Mesendoderm (in vitro differentiated cells): ENCODE measurements at regions not wholly inside any gene's neighbourhood (a gene's known extent, or its start where the extent isn't known, plus 50 kb on each side); places are given as distances from the start of the nearest gene placed in this dataset.
"Not testable (repeated sequence)": the region's sequence is repeated elsewhere in the genome, so short reads cannot be mapped to it uniquely, and the experiment has no call there.

Source experiments
- DNase-seq: peaks from one replicate; pipeline ENCODE4 v3.0.0; 2013
- H2AK5ac ChIP-seq: 2 replicates; pipeline ENCODE4 v1.6.1; 2013; ENCODE audit warnings: low read length, inconsistent platforms
- H2BK120ac ChIP-seq: 2 replicates; pipeline ENCODE4 v1.6.1; 2013; ENCODE audit warnings: low read depth, mild to moderate bottlenecking, low read length, moderate library complexity, mixed read lengths
- H2BK15ac ChIP-seq: replicated peaks from 2 replicates; pipeline ENCODE4 v1.6.1; 2013; ENCODE audit warnings: low read depth, mild to moderate bottlenecking, moderate library complexity
- H2BK5ac ChIP-seq: 2 replicates; pipeline ENCODE4 v1.6.1; 2013; ENCODE audit warnings: low read length, inconsistent platforms
- H3K18ac ChIP-seq: 2 replicates; pipeline ENCODE4 v1.6.1; 2013; ENCODE audit warnings: mild to moderate bottlenecking, low read length, mixed read lengths
- H3K23ac ChIP-seq: one replicate; pipeline ENCODE4 v1.6.1; 2013; ENCODE audit warnings: low read length
- H3K27ac ChIP-seq: 2 replicates; pipeline ENCODE4 v1.5.1; 2013; ENCODE audit warnings: low read depth, mild to moderate bottlenecking, inconsistent platforms, low read length, moderate library complexity
- H3K27me3 ChIP-seq: 2 replicates; pipeline ENCODE4 v1.6.1; 2013; ENCODE audit warnings: low read length, control low read depth, mild to moderate bottlenecking, inconsistent platforms; ENCODE audit not compliant: insufficient read depth, poor library complexity
- H3K36me3 ChIP-seq: 2 replicates; pipeline ENCODE4 v1.6.1; 2013; ENCODE audit warnings: low read length, inconsistent platforms; ENCODE audit not compliant: control insufficient read depth, insufficient read depth
- H3K4ac ChIP-seq: one replicate; pipeline ENCODE4 v1.6.1; 2013; ENCODE audit warnings: low read depth, mild to moderate bottlenecking, low read length, moderate library complexity
- H3K4me1 ChIP-seq: 2 replicates; pipeline ENCODE4 v1.6.1; 2013; ENCODE audit warnings: low read depth, low read length, inconsistent platforms; ENCODE audit not compliant: control insufficient read depth
- H3K4me2 ChIP-seq: 2 replicates; pipeline ENCODE4 v1.6.1; 2013; ENCODE audit warnings: low read length
- H3K4me3 ChIP-seq: 2 replicates; pipeline ENCODE4 v1.5.1; 2013; ENCODE audit warnings: mild to moderate bottlenecking, low read length
- H3K56ac ChIP-seq: one replicate; pipeline ENCODE4 v1.6.1; 2013; ENCODE audit warnings: low read length
- H3K79me1 ChIP-seq: 2 replicates; pipeline ENCODE4 v1.6.1; 2013; ENCODE audit warnings: low read length, inconsistent platforms
- H3K79me2 ChIP-seq: 2 replicates; pipeline ENCODE4 v1.6.1; 2013; ENCODE audit warnings: mild to moderate bottlenecking, low read length; ENCODE audit not compliant: control insufficient read depth, insufficient read depth
- H3K9ac ChIP-seq: 2 replicates; pipeline ENCODE4 v1.6.1; 2013; ENCODE audit warnings: low read length, inconsistent platforms
- H4K5ac ChIP-seq: one replicate; pipeline ENCODE4 v1.6.1; 2013; ENCODE audit warnings: low read length
- H4K8ac ChIP-seq: one replicate; pipeline ENCODE4 v1.6.1; 2013; ENCODE audit warnings: low read depth, mild to moderate bottlenecking, control low read depth, low read length, moderate library complexity
- WGBS: extraction: QIAGEN DNeasy Blood & Tissue Kit; methylation state at CpG from one replicate; pipeline ENCODE4 v1.1.7; 2013; ENCODE audit warnings: low lambda C conversion rate, missing lambda C conversion rate; ENCODE audit not compliant: insufficient coverage; ENCODE audit errors: extremely low coverage; 5-methylcytosine and 5-hydroxymethylcytosine counted together

- Histone ChIP-seq H3K4ac (no peak overlapping the region), H3K4me3 (no peak overlapping the region), H3K23ac (no peak overlapping the region), H3K27me3 (no peaks in the 10 kb centered on the region), H4K5ac (no peak overlapping the region), H2BK15ac (no peak overlapping the region), H3K56ac (no peak overlapping the region), H3K9ac (no peak overlapping the region), H2BK5ac (no peak overlapping the region), H3K36me3 (no peaks in the 10 kb centered on the region), H3K4me2 (no peak overlapping the region), H4K8ac (no peak overlapping the region), H3K79me1 (no peaks in the 10 kb centered on the region), H3K18ac (no peak overlapping the region), H2BK120ac (no peak overlapping the region), H3K4me1 (no peaks in the 10 kb centered on the region), H2AK5ac (no peak overlapping the region), H3K27ac (no peak overlapping the region), H3K79me2 (no peaks in the 10 kb centered on the region)
- no peak for DNase-seq
- WGBS = no CpG with 5 or more reads among the region's 5 CpGs
Observed at GRCh38 chr9:78905986-78906755, 609.2 kb downstream of the PSAT1 start.

GRCh38 chr9:78909566-78909965, 612.6 kb downstream of the PSAT1 start:
- H2AK5ac ChIP-seq = no peak overlapping the region
- H4K5ac ChIP-seq = no peak overlapping the region
- H2BK5ac ChIP-seq = no peak overlapping the region
- H3K56ac ChIP-seq = no peak overlapping the region
- no peak overlapping the region for H4K8ac ChIP-seq
- no peak overlapping the region for H3K9ac ChIP-seq
- H3K36me3 ChIP-seq = no peaks in the 10 kb centered on the region
- no peak overlapping the region for H3K4me2 ChIP-seq
- H3K27ac ChIP-seq = no peak overlapping the region
- no peaks in the 10 kb centered on the region for H3K4me1 ChIP-seq
- H2BK15ac ChIP-seq = no peak overlapping the region
- H3K79me2 ChIP-seq = no peaks in the 10 kb centered on the region
- no peak overlapping the region for H3K23ac ChIP-seq
- no peak overlapping the region for H2BK120ac ChIP-seq
- no peaks in the 10 kb centered on the region for H3K79me1 ChIP-seq
- no CpG with 5 or more reads among the region's 2 CpGs for WGBS
- DNase-seq = no peak
- no peak overlapping the region for H3K4ac ChIP-seq
- H3K4me3 ChIP-seq = no peak overlapping the region
- H3K27me3 ChIP-seq = no peaks in the 10 kb centered on the region
- H3K18ac ChIP-seq = no peak overlapping the region

GRCh38 chr9:78916884-78917283, 620.0 kb downstream of the PSAT1 start:
- DNase-seq, H3K79me2 ChIP-seq, H3K9ac ChIP-seq, H3K79me1 ChIP-seq, H3K4me3 ChIP-seq, H3K4me2 ChIP-seq, H4K5ac ChIP-seq, H2BK15ac ChIP-seq, H3K27ac ChIP-seq, H2BK5ac ChIP-seq, H2BK120ac ChIP-seq, H3K27me3 ChIP-seq, H4K8ac ChIP-seq, H3K36me3 ChIP-seq, H2AK5ac ChIP-seq, H3K56ac ChIP-seq, H3K4ac ChIP-seq, H3K4me1 ChIP-seq, H3K23ac ChIP-seq, H3K18ac ChIP-seq: not testable (repeated sequence)
- WGBS = no CpG with 5 or more reads among the region's 2 CpGs

GRCh38 chr9:78918976-78919375, 622.1 kb downstream of the PSAT1 start:
- Histone ChIP-seq H3K27me3 (no peaks in the 10 kb centered on the region), H3K36me3 (no peaks in the 10 kb centered on the region), H3K79me1 (no peaks in the 10 kb centered on the region), H3K23ac (no peak overlapping the region), H4K5ac (no peak overlapping the region), H3K27ac (no peak overlapping the region), H3K4me2 (no peak overlapping the region), H3K4ac (no peak overlapping the region), H3K4me3 (no peak overlapping the region), H2AK5ac (no peak overlapping the region), H2BK15ac (no peak overlapping the region), H3K9ac (no peak overlapping the region), H4K8ac (no peak overlapping the region), H3K4me1 (no peaks in the 10 kb centered on the region), H2BK120ac (no peak overlapping the region), H3K18ac (no peak overlapping the region), H3K79me2 (no peaks in the 10 kb centered on the region), H3K56ac (no peak overlapping the region), H2BK5ac (no peak overlapping the region)
- WGBS = no CpG with 5 or more reads among the region's 3 CpGs
- DNase-seq = no peak

GRCh38 chr9:78919701-78920100, 622.8 kb downstream of the PSAT1 start:
- Histone ChIP-seq H2BK120ac (no peak overlapping the region), H3K79me1 (no peaks in the 10 kb centered on the region), H4K5ac (no peak overlapping the region), H3K4me1 (no peaks in the 10 kb centered on the region), H3K79me2 (no peaks in the 10 kb centered on the region), H3K56ac (no peak overlapping the region), H3K27ac (no peak overlapping the region), H4K8ac (no peak overlapping the region), H3K4me3 (no peak overlapping the region), H3K36me3 (no peaks in the 10 kb centered on the region), H2AK5ac (no peak overlapping the region), H3K27me3 (no peaks in the 10 kb centered on the region), H3K4ac (no peak overlapping the region), H3K4me2 (no peak overlapping the region), H2BK15ac (no peak overlapping the region), H3K9ac (no peak overlapping the region), H2BK5ac (no peak overlapping the region), H3K18ac (no peak overlapping the region), H3K23ac (no peak overlapping the region)
- DNase-seq = no peak
- no CpG with 5 or more reads among the region's 2 CpGs for WGBS

GRCh38 chr9:78921341-78921740, 624.4 kb downstream of the PSAT1 start:
- no peak for DNase-seq
- Histone ChIP-seq H3K36me3 (no peaks in the 10 kb centered on the region), H3K79me1 (no peaks in the 10 kb centered on the region), H3K79me2 (no peaks in the 10 kb centered on the region), H3K4me2 (no peak overlapping the region), H3K56ac (no peak overlapping the region), H3K4ac (no peak overlapping the region), H2BK5ac (no peak overlapping the region), H4K5ac (no peak overlapping the region), H3K9ac (no peak overlapping the region), H3K27me3 (no peaks in the 10 kb centered on the region), H3K4me3 (no peak overlapping the region), H3K27ac (no peak overlapping the region), H3K18ac (no peak overlapping the region), H3K4me1 (no peaks in the 10 kb centered on the region), H2BK120ac (no peak overlapping the region), H2BK15ac (no peak overlapping the region), H2AK5ac (no peak overlapping the region), H4K8ac (no peak overlapping the region), H3K23ac (no peak overlapping the region)
- no CpG with 5 or more reads among the region's 2 CpGs for WGBS
